K562 (cell line): ENCODE measurements at regions not wholly inside any gene's neighbourhood (a gene's known extent, or its start where the extent isn't known, plus 50 kb on each side); places are given as distances from the start of the nearest gene placed in this dataset.

Experiments used
- ATAC-seq: fragments of 200-7000 bp; cut with Tn5 transposase; 3 replicates; pipeline ENCODE4 v1.9.1; 2020; ENCODE audit warnings: moderate library complexity
- BruUV-seq: library from RNA; stranded (reverse); fragments of 400-500 nt; replicated peaks from 2 replicates; lab custom pipeline; 2021; lab: Mats Ljungman, UMichigan
- CTCF ChIA-PET: fragments of 300-600 bp; formaldehyde crosslinking; extraction: SDS; loops from one replicate; lab custom pipeline; 2021; ENCODE audit warnings: low intra/inter-chr PET ratio; lab: Yijun Ruan, JAX
- POLR2A ChIA-PET: fragments of 300-600, 350-650 bp; sonication (Branson Sonifier 250); formaldehyde crosslinking; extraction: SDS; loops from one replicate; lab custom pipeline; 2021; ENCODE audit warnings: antibody characterized with exemption, inconsistent platforms; lab: Yijun Ruan, JAX
- DNase-seq, 4 experiments: peaks; one replicate each; pipeline versions ENCODE4 v3.0.0 to v3.0.0-alpha.2; 2011 to 2018; ENCODE audit warnings: low spot score in 3 of 4, mixed read lengths in 3 of 4; ENCODE audit errors: extremely low read depth in 1 of 4
- FAIRE-seq: peaks from 2 replicates; lab custom pipeline; 2011; peaks lifted over from hg19 to GRCh38; lab: Jason Lieb, UNC
- H2AFZ ChIP-seq: 2 replicates; pipeline ENCODE4 v1.6.0; 2011; ENCODE audit warnings: low read depth, low read length, control low read depth, inconsistent platforms
- H3K27ac ChIP-seq: fragments of 200-600 bp; 3 replicates; pipeline ENCODE4 v1.8.0; 2011; ENCODE audit warnings: low read depth, mild to moderate bottlenecking, control low read depth, inconsistent platforms, low read length, moderate library complexity, mixed read lengths; ENCODE audit errors: extremely low read depth
- H3K27me3 ChIP-seq, 2 experiments: fragments of 300-600 bp in 1 of 2; 2 replicates in 1 of 2; 3 replicates in 1 of 2; pipeline versions ENCODE4 v1.6.0 to v1.8.0; 2011; ENCODE audit warnings: inconsistent platforms in 2 of 2, low read length in 2 of 2, mild to moderate bottlenecking in 1 of 2, mixed read lengths in 1 of 2, moderate library complexity in 1 of 2; ENCODE audit not compliant: control insufficient read depth in 2 of 2, insufficient read depth in 2 of 2
- H3K36me3 ChIP-seq: fragments of 300-600 bp; 3 replicates; pipeline ENCODE4 v1.8.0; 2011; ENCODE audit warnings: mild to moderate bottlenecking, low read length, inconsistent platforms; ENCODE audit not compliant: control insufficient read depth, insufficient read depth
- H3K4me1 ChIP-seq, 2 experiments: fragments of 200-600 bp in 1 of 2; replicated peaks in 1 of 2; 2 replicates in 1 of 2; 3 replicates in 1 of 2; pipeline versions ENCODE4 v1.5.1 to v1.8.0; 2011; ENCODE audit warnings: inconsistent platforms in 2 of 2, low read length in 2 of 2, mild to moderate bottlenecking in 1 of 2, mixed read lengths in 1 of 2, moderate library complexity in 1 of 2; ENCODE audit not compliant: control insufficient read depth in 2 of 2, insufficient read depth in 2 of 2
- H3K4me2 ChIP-seq: 2 replicates; pipeline ENCODE4 v1.6.1; 2011; ENCODE audit warnings: low read length, control low read depth, inconsistent platforms, mixed read lengths; ENCODE audit not compliant: insufficient read depth
- H3K4me3 ChIP-seq: fragments of 200-600 bp; sonication (generic), shearing (Covaris generic); 2 replicates; pipeline ENCODE4 v1.5.1; 2016; ENCODE audit warnings: control low read depth, inconsistent platforms
- H3K79me2 ChIP-seq: fragments of 200-600 bp; 3 replicates; pipeline ENCODE4 v1.8.0; 2011; ENCODE audit warnings: low read length, inconsistent platforms; ENCODE audit not compliant: control insufficient read depth, insufficient read depth
- H3K9ac ChIP-seq, 2 experiments: 2 replicates each; pipeline versions ENCODE4 v1.6.0 to v1.6.1; 2011; ENCODE audit warnings: low read depth in 2 of 2, low read length in 2 of 2, control low read depth in 1 of 2, inconsistent platforms in 1 of 2, mild to moderate bottlenecking in 1 of 2, mixed read lengths in 1 of 2; ENCODE audit not compliant: insufficient read depth in 1 of 2
- H3K9me1 ChIP-seq: one replicate; pipeline ENCODE4 v1.6.0; 2011; ENCODE audit warnings: inconsistent platforms, mild to moderate bottlenecking, low read length, moderate library complexity; ENCODE audit not compliant: control insufficient read depth, insufficient read depth
- H3K9me3 ChIP-seq: replicated peaks from 2 replicates; pipeline ENCODE4 v1.5.1; 2011; ENCODE audit warnings: low read depth, low read length, inconsistent platforms; ENCODE audit not compliant: control insufficient read depth, insufficient read depth
- H4K20me1 ChIP-seq: replicated peaks from 2 replicates; pipeline ENCODE4 v1.6.1; 2011; ENCODE audit warnings: low read length, inconsistent platforms, mixed read lengths; ENCODE audit not compliant: control insufficient read depth, insufficient read depth
- ADNP ChIP-seq: fragments of 200-800 bp; sonication (Bioruptor generic); IDR thresholded peaks from 2 replicates; pipeline ENCODE4 v1.6.1; 2016; ENCODE audit warnings: missing genetic modification characterization, missing compliant biosample characterization
- ARHGAP35 ChIP-seq: fragments of 450-650 bp; IDR thresholded peaks from 2 replicates; pipeline ENCODE4 v1.6.1; 2018; ENCODE audit not compliant: partially characterized antibody
- CBFA2T3 ChIP-seq: fragments of 450-650 bp; IDR thresholded peaks from 2 replicates; pipeline ENCODE4 v1.6.1; 2017
- ETV1 ChIP-seq: fragments of 450-650 bp; conservative IDR thresholded peaks from 2 replicates; pipeline ENCODE4 v1.6.1; 2016; ENCODE audit warnings: missing genetic modification characterization, control low read depth, low read depth, missing compliant biosample characterization
- EWSR1 ChIP-seq: fragments of 450-650 bp; IDR thresholded peaks from 2 replicates; pipeline ENCODE4 v1.6.1; 2018; ENCODE audit warnings: borderline replicate concordance, mild to moderate bottlenecking, low read depth, moderate library complexity; ENCODE audit not compliant: partially characterized antibody
- SRSF3 ChIP-seq: fragments of 200-400 bp; formaldehyde crosslinking; IDR thresholded peaks from 2 replicates; pipeline ENCODE4 v1.6.1; 2016; ENCODE audit warnings: mild to moderate bottlenecking, low read length, moderate library complexity; ENCODE audit not compliant: insufficient read depth
- ZNF41 ChIP-seq: fragments of 250-450 bp; sonication (Bioruptor Pico); conservative IDR thresholded peaks from 2 replicates; pipeline ENCODE4 v1.4.0; 2020; ENCODE audit warnings: mild to moderate bottlenecking
- ZNF780A ChIP-seq: fragments of 250-450 bp; sonication (Bioruptor Pico); IDR thresholded peaks from 2 replicates; pipeline ENCODE4 v1.5.0; 2021; ENCODE audit warnings: mild to moderate bottlenecking
- WGBS: fragments of 100-300 bp; shearing (Covaris generic); methylation state at CpG from one replicate; pipeline ENCODE4 v1.1.6; 2016; ENCODE audit warnings: low coverage, mixed read lengths; ENCODE audit not compliant: insufficient coverage; ENCODE audit errors: missing lambda C conversion rate; 5-methylcytosine and 5-hydroxymethylcytosine counted together
- in situ Hi-C: fragments of 300-500 bp; cut with MboI; formaldehyde crosslinking; loops from 4 replicates; pipeline ENCODE4 v1.15.0; 2018; ENCODE audit warnings: inconsistent platforms, mixed read lengths
- intact Hi-C: fragments of 100-400 bp; cut with micrococcal nuclease; formaldehyde crosslinking; loops from 2 replicates; pipeline ENCODE4 v1.14.2; 2022
- TF ChIP-seq, protein P1 (sequence below), 2 experiments: fragments of 450-650 bp in 1 of 2; sonication (generic) in 1 of 2; formaldehyde crosslinking; conservative IDR thresholded peaks; 2 replicates each; pipeline versions ENCODE4 v1.4.0 to v1.8.1; 2020 to 2022; ENCODE audit warnings: mild to moderate bottlenecking in 1 of 2, missing genetic modification reagents in 1 of 2
- TF ChIP-seq, protein P2 (sequence below): fragments of 450-650 bp; IDR thresholded peaks from 2 replicates; pipeline ENCODE4 v1.6.1; 2016; ENCODE audit warnings: borderline replicate concordance

DNA sequence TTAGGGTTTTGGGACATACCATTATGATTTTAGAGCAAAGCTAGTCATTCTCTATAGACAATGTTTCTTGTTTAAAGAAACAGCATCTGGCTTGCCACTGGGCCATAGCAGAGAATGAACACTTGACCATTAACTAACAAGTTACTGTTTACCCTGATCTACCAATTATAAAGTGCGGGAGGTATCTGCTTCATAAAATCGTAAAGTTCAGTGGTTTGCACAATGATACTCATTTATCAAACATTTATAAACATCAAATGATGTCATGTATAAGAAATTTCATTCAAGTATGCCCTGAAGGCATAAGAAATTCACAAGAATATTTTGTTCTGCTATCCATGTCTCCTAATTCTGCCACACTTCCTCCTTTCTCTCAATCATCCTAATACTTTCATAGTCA is 139.2 kb downstream of the PCDH20 start:
- ChIA-PET CTCF (no interaction called here), POLR2A (no interaction called here)
- 0% methylated on average over 2 of the region's 2 CpGs for WGBS
- ATAC-seq, result no peak
- in situ Hi-C loops, result no loop called here
- no peak for DNase-seq
- Histone ChIP-seq H3K4me2 (no peak overlapping the region), H3K4me1 (no peaks in the 10 kb centered on the region), H3K27ac (no peak overlapping the region), H3K4me3 (no peak overlapping the region), H4K20me1 (no peaks in the 10 kb centered on the region), H3K79me2 (no peaks in the 10 kb centered on the region), H3K27me3 (no peaks in the 10 kb centered on the region), H3K9ac (no peak overlapping the region), H3K36me3 (no peaks in the 10 kb centered on the region), H2AFZ (no peak overlapping the region), H3K9me3 (no peaks in the 10 kb centered on the region), H3K9me1 (no peaks in the 10 kb centered on the region)
- no peak for FAIRE-seq
- no peak for TF ChIP-seq ETV1 (tag)
- TF ChIP-seq SRSF3, result no peak
- no TSS peak for BruUV-seq
- intact Hi-C loops, result no loop called here

DNA sequence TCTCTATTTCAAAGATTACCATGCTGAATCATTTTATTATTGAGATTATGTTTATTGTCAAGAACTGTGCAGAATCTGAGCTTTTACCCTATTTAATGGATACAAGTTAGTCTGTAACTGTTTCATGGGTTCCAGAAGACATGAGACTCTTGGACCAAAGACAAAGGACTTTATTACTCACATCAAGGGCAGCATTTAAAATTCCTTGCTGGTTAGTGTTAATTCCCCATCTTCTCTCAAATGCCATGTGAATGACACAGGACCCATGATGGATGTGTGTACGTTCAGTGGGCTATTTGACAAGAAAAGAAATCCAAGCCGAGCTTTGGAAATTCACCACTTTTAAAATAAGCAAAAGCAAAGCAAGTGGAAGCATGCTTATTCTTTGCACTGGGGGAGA is 139.9 kb downstream of the PCDH20 start:
- ATAC-seq (no peak), DNase-seq (no peak), FAIRE-seq (no peak)
- WGBS, result 0% methylated on average over 1 of the region's 2 CpGs
- Histone ChIP-seq H3K27ac (no peak overlapping the region), H3K27me3 (no peaks in the 10 kb centered on the region), H3K9ac (no peak overlapping the region), H3K9me3 (no peaks in the 10 kb centered on the region), H3K79me2 (no peaks in the 10 kb centered on the region), H3K4me2 (no peak overlapping the region), H2AFZ (no peak overlapping the region), H3K4me1 (no peaks in the 10 kb centered on the region), H3K9me1 (no peaks in the 10 kb centered on the region), H3K4me3 (no peak overlapping the region), H3K36me3 (no peaks in the 10 kb centered on the region), H4K20me1 (no peaks in the 10 kb centered on the region)
- ChIA-PET CTCF (no interaction called here), POLR2A (no interaction called here)
- intact Hi-C loops (no loop called here), in situ Hi-C loops (no loop called here)
- TF ChIP-seq ZNF41 (CRISPR knock-in tag), result no peak
- TF ChIP-seq ADNP, result no peak
- TF ChIP-seq, protein P1, sequence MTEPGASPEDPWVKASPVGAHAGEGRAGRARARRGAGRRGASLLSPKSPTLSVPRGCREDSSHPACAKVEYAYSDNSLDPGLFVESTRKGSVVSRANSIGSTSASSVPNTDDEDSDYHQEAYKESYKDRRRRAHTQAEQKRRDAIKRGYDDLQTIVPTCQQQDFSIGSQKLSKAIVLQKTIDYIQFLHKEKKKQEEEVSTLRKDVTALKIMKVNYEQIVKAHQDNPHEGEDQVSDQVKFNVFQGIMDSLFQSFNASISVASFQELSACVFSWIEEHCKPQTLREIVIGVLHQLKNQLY (CRISPR knock-in tag; conservative IDR thresholded peaks at IDR 0.05), result no peak
- no peak for TF ChIP-seq CBFA2T3
- TF ChIP-seq ZNF780A (CRISPR knock-in tag), result no peak
- TF ChIP-seq, protein P2, sequence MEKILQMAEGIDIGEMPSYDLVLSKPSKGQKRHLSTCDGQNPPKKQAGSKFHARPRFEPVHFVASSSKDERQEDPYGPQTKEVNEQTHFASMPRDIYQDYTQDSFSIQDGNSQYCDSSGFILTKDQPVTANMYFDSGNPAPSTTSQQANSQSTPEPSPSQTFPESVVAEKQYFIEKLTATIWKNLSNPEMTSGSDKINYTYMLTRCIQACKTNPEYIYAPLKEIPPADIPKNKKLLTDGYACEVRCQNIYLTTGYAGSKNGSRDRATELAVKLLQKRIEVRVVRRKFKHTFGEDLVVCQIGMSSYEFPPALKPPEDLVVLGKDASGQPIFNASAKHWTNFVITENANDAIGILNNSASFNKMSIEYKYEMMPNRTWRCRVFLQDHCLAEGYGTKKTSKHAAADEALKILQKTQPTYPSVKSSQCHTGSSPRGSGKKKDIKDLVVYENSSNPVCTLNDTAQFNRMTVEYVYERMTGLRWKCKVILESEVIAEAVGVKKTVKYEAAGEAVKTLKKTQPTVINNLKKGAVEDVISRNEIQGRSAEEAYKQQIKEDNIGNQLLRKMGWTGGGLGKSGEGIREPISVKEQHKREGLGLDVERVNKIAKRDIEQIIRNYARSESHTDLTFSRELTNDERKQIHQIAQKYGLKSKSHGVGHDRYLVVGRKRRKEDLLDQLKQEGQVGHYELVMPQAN, result no peak
- no peak for TF ChIP-seq ARHGAP35
- no peak for TF ChIP-seq EWSR1
- no TSS peak for BruUV-seq
